ENCODE measurements at regions not wholly inside any gene's neighbourhood (a gene's known extent, or its start where the extent isn't known, plus 50 kb on each side); places are given as distances from the start of the nearest gene placed in this dataset.
"Not testable (repeated sequence)": the region's sequence is repeated elsewhere in the genome, so short reads cannot be mapped to it uniquely, and the experiment has no call there.

- no peak for DNase-seq (ENCODE audit: low read depth)
Measured at GRCh38 chr10:130510755-130511154, 374.6 kb downstream of the GLRX3 start.

- DNase-seq (ENCODE audit: low read depth): no peak
Measured at GRCh38 chr10:130511766-130512165, 375.6 kb downstream of the GLRX3 start.

GRCh38 chr10:130512936-130513335 is 376.7 kb downstream of the GLRX3 start:
- DNase-seq (ENCODE audit: low read depth): no peak

- DNase-seq (ENCODE audit: low read depth): no peak
Measured at GRCh38 chr10:130513686-130514476, 377.7 kb downstream of the GLRX3 start.

- DNase-seq (ENCODE audit: low read depth): no peak
Measured at GRCh38 chr10:130515670-130516069, 379.5 kb downstream of the GLRX3 start.

GRCh38 chr10:130516141-130516735 is 380.0 kb downstream of the GLRX3 start:
- DNase-seq (ENCODE audit: low read depth): no peak

- DNase-seq (ENCODE audit: low read depth): not testable (repeated sequence)
Measured at GRCh38 chr10:130518921-130519320, 382.7 kb downstream of the GLRX3 start.

GRCh38 chr10:130519791-130520190 is 383.6 kb downstream of the GLRX3 start:
- no peak for DNase-seq (ENCODE audit: low read depth)

GRCh38 chr10:130531312-130531711 is 395.1 kb downstream of the GLRX3 start:
- no peak for DNase-seq (ENCODE audit: low read depth)

- DNase-seq (ENCODE audit: low read depth): no peak
Measured at GRCh38 chr10:130541090-130541489, 404.9 kb downstream of the GLRX3 start.

GRCh38 chr10:130542761-130543160 is 406.6 kb downstream of the GLRX3 start:
- no peak for DNase-seq (ENCODE audit: low read depth)

- DNase-seq (ENCODE audit: low read depth): no peak
Measured at GRCh38 chr10:130543794-130544193, 407.6 kb downstream of the GLRX3 start.

GRCh38 chr10:130545122-130545521 is 408.9 kb downstream of the GLRX3 start:
- DNase-seq (ENCODE audit: low read depth): no peak

GRCh38 chr10:130545697-130546096 is 409.5 kb downstream of the GLRX3 start:
- no peak for DNase-seq (ENCODE audit: low read depth)

GRCh38 chr10:130546841-130547240 is 410.6 kb downstream of the GLRX3 start:
- no peak for DNase-seq (ENCODE audit: low read depth)

GRCh38 chr10:130547368-130547767 is 411.2 kb downstream of the GLRX3 start:
- DNase-seq (ENCODE audit: low read depth): no peak

- DNase-seq (ENCODE audit: low read depth): no peak
Measured at GRCh38 chr10:130550952-130551674, 414.9 kb downstream of the GLRX3 start.

GRCh38 chr10:130551676-130552075 is 415.5 kb downstream of the GLRX3 start:
- no peak for DNase-seq (ENCODE audit: low read depth)

GRCh38 chr10:130553826-130554225 is 417.6 kb downstream of the GLRX3 start:
- no peak for DNase-seq (ENCODE audit: low read depth)

- no peak for DNase-seq (ENCODE audit: low read depth)
Measured at GRCh38 chr10:130554701-130555410, 418.7 kb downstream of the GLRX3 start.

GRCh38 chr10:130555411-130555750 is 419.2 kb downstream of the GLRX3 start:
- DNase-seq (ENCODE audit: low read depth): no peak

- DNase-seq (ENCODE audit: low read depth): no peak
Measured at GRCh38 chr10:130557181-130557845, 421.1 kb downstream of the GLRX3 start.
